ENCODE measurements at regions not wholly inside any gene's neighbourhood (a gene's known extent, or its start where the extent isn't known, plus 50 kb on each side); places are given as distances from the start of the nearest gene placed in this dataset.

GRCh38 chr4:74603186-74603585, 158.2 kb downstream of the AREG start:
- intact Hi-C loops (cut with DNase I), result no loop called here
- DNase-seq (ENCODE audit: low spot score), result no peak
- no peak for ATAC-seq

- ATAC-seq, result no peak
Observed at GRCh38 chr4:74608151-74608949, 163.4 kb downstream of the AREG start.

GRCh38 chr4:74610491-74610890, 165.6 kb downstream of the AREG start:
- ATAC-seq, result no peak
- intact Hi-C loops (cut with DNase I), result no loop called here
- no peak for DNase-seq (ENCODE audit: low spot score)

More at GRCh38 chr4:74608151-74608949, 163.4 kb downstream of the AREG start:
- intact Hi-C loops (cut with DNase I), result no loop called here
- DNase-seq (ENCODE audit: low spot score), result no peak

- intact Hi-C loops (cut with DNase I), result no loop called here
- DNase-seq (ENCODE audit: low spot score) (no peak), ATAC-seq (no peak)
Observed at GRCh38 chr4:74612837-74613236, 167.9 kb downstream of the AREG start.

- DNase-seq (ENCODE audit: low spot score) (no peak), ATAC-seq (no peak)
- intact Hi-C loops (cut with DNase I), result no loop called here
Observed at GRCh38 chr4:74613266-74613665, 168.3 kb downstream of the AREG start.

- intact Hi-C loops (cut with DNase I), result no loop called here
- DNase-seq (ENCODE audit: low spot score), result no peak
- ATAC-seq, result no peak
Observed at GRCh38 chr4:74615411-74615810, 170.5 kb downstream of the AREG start.

GRCh38 chr4:74618166-74618565, 173.2 kb downstream of the AREG start:
- ATAC-seq (no peak), DNase-seq (ENCODE audit: low spot score) (no peak)
- intact Hi-C loops (cut with DNase I), result no loop called here

- ATAC-seq (no peak), DNase-seq (ENCODE audit: low spot score) (no peak)
- intact Hi-C loops (cut with DNase I), result no loop called here
Observed at GRCh38 chr4:74618659-74619058, 173.7 kb downstream of the AREG start.

GRCh38 chr4:74619931-74620702, 174.2 kb downstream of the BTC start:
- DNase-seq (ENCODE audit: low spot score) (no peak), ATAC-seq (no peak)
- intact Hi-C loops (cut with DNase I), result no loop called here

- intact Hi-C loops (cut with DNase I), result no loop called here
- ATAC-seq (no peak), DNase-seq (ENCODE audit: low spot score) (no peak)
Observed at GRCh38 chr4:74621616-74622015, 172.7 kb downstream of the BTC start.

- DNase-seq (ENCODE audit: low spot score) (no peak), ATAC-seq (no peak)
- intact Hi-C loops (cut with DNase I), result no loop called here
Observed at GRCh38 chr4:74623041-74623440, 171.3 kb downstream of the BTC start.

- no peak for ATAC-seq
- intact Hi-C loops (cut with DNase I), result no loop called here
- no peak for DNase-seq (ENCODE audit: low spot score)
Observed at GRCh38 chr4:74624351-74625151, 169.8 kb downstream of the BTC start.

- DNase-seq (ENCODE audit: low spot score) (no peak), ATAC-seq (no peak)
- intact Hi-C loops (cut with DNase I), result no loop called here
Observed at GRCh38 chr4:74625981-74626380, 168.3 kb downstream of the BTC start.

- no peak for DNase-seq (ENCODE audit: low spot score)
- intact Hi-C loops (cut with DNase I), result no loop called here
- no peak for ATAC-seq
Observed at GRCh38 chr4:74627093-74627492, 167.2 kb downstream of the BTC start.

GRCh38 chr4:74627504-74627903, 166.8 kb downstream of the BTC start:
- ATAC-seq (no peak), DNase-seq (ENCODE audit: low spot score) (no peak)
- intact Hi-C loops (cut with DNase I), result no loop called here

GRCh38 chr4:74628852-74629620, 165.3 kb downstream of the BTC start:
- no peak for DNase-seq (ENCODE audit: low spot score)
- ATAC-seq, result peak; percentile 45
- intact Hi-C loops (cut with DNase I), result no loop called here

- DNase-seq (ENCODE audit: low spot score) (no peak), ATAC-seq (no peak)
Observed at GRCh38 chr4:74630551-74630950, 163.8 kb downstream of the BTC start.

GRCh38 chr4:74631338-74631737, 163.0 kb downstream of the BTC start:
- intact Hi-C loops (cut with DNase I), result no loop called here
- no peak for DNase-seq (ENCODE audit: low spot score)
- no peak for ATAC-seq

More at GRCh38 chr4:74630551-74630950, 163.8 kb downstream of the BTC start:
- intact Hi-C loops (cut with DNase I), result no loop called here

- no peak for ATAC-seq
- intact Hi-C loops (cut with DNase I), result no loop called here
- no peak for DNase-seq (ENCODE audit: low spot score)
Observed at GRCh38 chr4:74631988-74632387, 162.3 kb downstream of the BTC start.

Data from sciatic nerve (tissue), 2 donors.